HCT116 (cell line): ENCODE measurements at regions not wholly inside any gene's neighbourhood (a gene's known extent, or its start where the extent isn't known, plus 50 kb on each side); places are given as distances from the start of the nearest gene placed in this dataset.

Source experiments
- CTCF ChIP-seq, 3 experiments: fragments of 200-600 bp in 1 of 3; sonication (generic) in 1 of 3; IDR thresholded peaks in 2 of 3; conservative IDR thresholded peaks in 1 of 3; 2 replicates each; pipeline ENCODE4 v1.5.1; 2012 to 2017; ENCODE audit warnings: low read depth in 2 of 3, low read length in 2 of 3, antibody characterized with exemption in 1 of 3, borderline replicate concordance in 1 of 3, control low read depth in 1 of 3, mild to moderate bottlenecking in 1 of 3, mixed read lengths in 1 of 3, mixed run types in 1 of 3, moderate library complexity in 1 of 3; ENCODE audit not compliant: insufficient read depth in 1 of 3
- POLR2AphosphoS5 ChIP-seq: IDR thresholded peaks from 2 replicates; pipeline ENCODE4 v1.6.1; 2011; ENCODE audit warnings: mild to moderate bottlenecking, low read depth, low read length, moderate library complexity

GRCh38 chr14:37779480-37779879 lies 184.1 kb downstream of the TTC6 start:
- TF ChIP-seq POLR2AphosphoS5 (no peak), CTCF (IDR thresholded peaks at IDR 0.05 in 2 of 3, conservative IDR thresholded peaks at IDR 0.05 in 1 of 3; ENCODE audit: borderline replicate concordance in 1 of 3, insufficient read depth in 1 of 3, low read depth in 2 of 3, low read length in 2 of 3) (no peak)
